ENCODE measurements at regions not wholly inside any gene's neighbourhood (a gene's known extent, or its start where the extent isn't known, plus 50 kb on each side); places are given as distances from the start of the nearest gene placed in this dataset.

GRCh38 chr15:68494573-68495110 is 62.7 kb upstream of the ITGA11 start:
- Mint-ChIP-seq H3K4me1 (no peaks in the 10 kb centered on the region), H3K9me3 (peaks cover 5% of the 10 kb centered on the region; the same call in 1 of the 2 replicates), H3K27ac (no peak overlapping the region), H3K4me3 (no peak overlapping the region), H3K27me3 (ENCODE audit: low read depth) (peaks cover 3% of the 10 kb centered on the region; the same call in 1 of the 2 replicates), H3K36me3 (no peaks in the 10 kb centered on the region; the same call in 1 of the 2 replicates)
- no peak for ATAC-seq
- no peak for DNase-seq (ENCODE audit: low spot score)
- ChIA-PET CTCF (interaction anchor here (0.6 kb wide), 1 partner anchor 179 kb away, joined by 4 read pairs; no protein-coding TSS in a partner anchor), POLR2A (no interaction called here)
- no peak for TF ChIP-seq TEAD1 (CRISPR knock-in tag; IDR thresholded peaks at IDR 0.05)

DNA sequence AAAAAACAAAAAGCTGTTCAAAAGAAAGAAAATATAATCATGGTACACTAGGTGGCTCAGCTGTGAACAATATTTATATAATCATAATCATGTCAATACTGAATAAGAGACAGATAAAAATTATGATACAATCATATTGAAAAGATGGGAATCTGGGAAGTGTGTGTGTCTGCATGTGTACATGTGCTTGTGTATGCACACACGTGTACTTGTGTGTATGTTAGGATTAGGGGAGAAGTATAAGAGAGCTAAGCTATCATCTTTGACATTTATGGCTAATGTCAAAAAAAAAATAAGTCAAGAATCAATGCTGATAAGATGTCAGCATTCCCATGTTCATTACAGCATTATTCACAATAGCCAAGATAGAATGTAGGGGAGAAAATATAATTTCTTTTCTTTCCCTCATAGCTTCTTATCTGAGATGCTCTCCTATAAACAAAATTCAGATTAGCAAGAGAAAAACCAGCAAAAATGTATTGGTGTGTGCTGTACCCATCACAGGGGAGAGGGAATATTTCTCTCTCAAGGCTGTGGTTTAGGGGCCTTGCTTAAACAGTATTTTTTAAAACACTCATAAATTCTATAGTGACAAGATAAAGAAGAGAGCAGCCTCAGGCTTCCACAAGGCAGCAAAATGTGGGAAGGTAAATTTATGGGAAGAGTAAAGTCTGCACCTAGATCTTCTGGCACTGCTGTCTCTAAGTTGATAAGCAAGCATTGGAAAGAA is 63.4 kb upstream of the ITGA11 start:
- no peak for DNase-seq (ENCODE audit: low spot score)
- H3K9me3 Mint-ChIP-seq, result peaks cover 5% of the 10 kb centered on the region; the same call in 1 of the 2 replicates
- ATAC-seq, result no peak
- no peaks in the 10 kb centered on the region; the same call in 1 of the 2 replicates for H3K36me3 Mint-ChIP-seq
- H3K4me3 Mint-ChIP-seq, result no peak overlapping the region
- H3K27me3 Mint-ChIP-seq (ENCODE audit: low read depth), result peaks cover 3% of the 10 kb centered on the region; the same call in 1 of the 2 replicates
- H3K27ac Mint-ChIP-seq, result no peak overlapping the region
- no peaks in the 10 kb centered on the region for H3K4me1 Mint-ChIP-seq
- no peak for TF ChIP-seq ZBTB43 (CRISPR knock-in tag; IDR thresholded peaks at IDR 0.05)
- no peak for TF ChIP-seq ESRRA (CRISPR knock-in tag; IDR thresholded peaks at IDR 0.05; ENCODE audit: borderline replicate concordance)
- TF ChIP-seq, protein P1, sequence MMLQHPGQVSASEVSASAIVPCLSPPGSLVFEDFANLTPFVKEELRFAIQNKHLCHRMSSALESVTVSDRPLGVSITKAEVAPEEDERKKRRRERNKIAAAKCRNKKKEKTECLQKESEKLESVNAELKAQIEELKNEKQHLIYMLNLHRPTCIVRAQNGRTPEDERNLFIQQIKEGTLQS (CRISPR knock-in tag; conservative IDR thresholded peaks at IDR 0.05), result no peak
- no peak for TF ChIP-seq GRHL2 (CRISPR knock-in tag; IDR thresholded peaks at IDR 0.05; ENCODE audit: insufficient replicate concordance, severe bottlenecking)
- TF ChIP-seq FOXK1 (CRISPR knock-in tag; IDR thresholded peaks at IDR 0.05), result no peak
- TF ChIP-seq EMX1 (CRISPR knock-in tag; IDR thresholded peaks at IDR 0.05), result no peak
- no peak for TF ChIP-seq E2F1 (CRISPR knock-in tag; IDR thresholded peaks at IDR 0.05)
- TF ChIP-seq E2F5 (CRISPR knock-in tag; IDR thresholded peaks at IDR 0.05), result no peak
- no peak for TF ChIP-seq AFF4 (CRISPR knock-in tag; IDR thresholded peaks at IDR 0.05; ENCODE audit: borderline replicate concordance)
- TF ChIP-seq KAT7 (CRISPR knock-in tag; IDR thresholded peaks at IDR 0.05; ENCODE audit: borderline replicate concordance), result no peak
- no peak for TF ChIP-seq ZNF532 (CRISPR knock-in tag; IDR thresholded peaks at IDR 0.05; ENCODE audit: borderline replicate concordance)
- no peak for TF ChIP-seq PRRX2 (CRISPR knock-in tag; IDR thresholded peaks at IDR 0.05)
- TF ChIP-seq ZNF219 (CRISPR knock-in tag; IDR thresholded peaks at IDR 0.05; ENCODE audit: borderline replicate concordance), result no peak
- CTCF ChIA-PET, result no interaction called here
- POLR2A ChIA-PET, result no interaction called here

All from WTC11 (cell line).